Kidney (tissue), 13 donors: ENCODE measurements at regions not wholly inside any gene's neighbourhood (a gene's known extent, or its start where the extent isn't known, plus 50 kb on each side); places are given as distances from the start of the nearest gene placed in this dataset.
A peak's percentile ranks its signal among the peaks of the same experiment; 100 is the strongest.

ENCODE experiments used
- DNase-seq, 5 donors: peaks; one replicate each; pipeline ENCODE4 v3.0.0-alpha.2; 2013 to 2020
- FAIRE-seq: peaks from 2 replicates; lab custom pipeline; 2012; peaks lifted over from hg19 to GRCh38; lab: Jason Lieb, UNC
- H3K27ac ChIP-seq, 2 donors: one replicate each; pipeline ENCODE4 v1.7.0; 2013; ENCODE audit warnings: low read depth in 2 of 2, low read length in 2 of 2, inconsistent platforms in 1 of 2
- H3K27me3 ChIP-seq: one replicate; pipeline ENCODE4 v1.7.1; 2013; ENCODE audit warnings: low read length, inconsistent platforms; ENCODE audit not compliant: control insufficient read depth, insufficient read depth
- H3K36me3 ChIP-seq, 3 donors: one replicate each; pipeline versions ENCODE4 v1.7.0 to v1.7.1; 2013; ENCODE audit warnings: low read length in 3 of 3, control low read depth in 1 of 3, inconsistent platforms in 1 of 3; ENCODE audit not compliant: insufficient read depth in 3 of 3, control insufficient read depth in 2 of 3
- H3K4me1 ChIP-seq, 3 donors: one replicate each; pipeline versions ENCODE4 v1.7.0 to v1.7.1; 2013; ENCODE audit warnings: low read length in 3 of 3, inconsistent platforms in 1 of 3, low read depth in 1 of 3; ENCODE audit not compliant: control insufficient read depth in 2 of 3, insufficient read depth in 2 of 3
- H3K4me3 ChIP-seq, 3 donors: one replicate each; pipeline versions ENCODE4 v1.7.0 to v1.8.1; 2013; ENCODE audit warnings: low read length in 3 of 3, control low read depth in 1 of 3, inconsistent platforms in 1 of 3
- H3K9ac ChIP-seq, 3 donors: one replicate each; pipeline versions ENCODE4 v1.7.0 to v1.7.1; 2013; ENCODE audit warnings: low read length in 3 of 3, control low read depth in 1 of 3, inconsistent platforms in 1 of 3
- H3K9me3 ChIP-seq, 3 donors: one replicate each; pipeline versions ENCODE4 v1.7.0 to v1.7.1; 2013; ENCODE audit warnings: low read length in 3 of 3, control low read depth in 1 of 3, inconsistent platforms in 1 of 3; ENCODE audit not compliant: control insufficient read depth in 2 of 3, insufficient read depth in 1 of 3
- CTCF ChIP-seq: IDR thresholded peaks from 3 replicates; pipeline ENCODE4 v1.5.1; 2012; ENCODE audit warnings: mild to moderate bottlenecking, moderate library complexity, borderline replicate concordance; ENCODE audit not compliant: insufficient read depth; ENCODE audit errors: extremely low read depth
- intact Hi-C: fragments of 100-400 bp; cut with DNase I; formaldehyde crosslinking; loops from one replicate; pipeline ENCODE4 v1.11.1; 2022
- donor health status: control.
- donor health status: control.
- donor health status: control.
- donor health status: control.
- donor health status: control.
- donor health status: DM: yes; HTN: yes; CAD: no.
- donor health status: Normal renal cell carcinoma (clear cell type).

- intact Hi-C loops = no loop called here
- Histone ChIP-seq H3K9me3 (no peaks in the 10 kb centered on the region), H3K9ac (no peak overlapping the region), H3K36me3 (no peaks in the 10 kb centered on the region), H3K27ac (no peak overlapping the region), H3K4me1 (no peaks in the 10 kb centered on the region), H3K4me3 (no peak overlapping the region), H3K27me3 (no peaks in the 10 kb centered on the region)
- TF ChIP-seq CTCF = no peak
- FAIRE-seq = no peak
- no peak for DNase-seq
These were observed 679.4 kb upstream of the KIRREL3 start for GRCh38 chr11:127679816-127680545.

- H3K4me3 ChIP-seq = no peak overlapping the region
- DNase-seq (no peak), FAIRE-seq (no peak)
- no peak overlapping the region for H3K27ac ChIP-seq
- TF ChIP-seq CTCF = no peak
- intact Hi-C loops = no loop called here
- no peaks in the 10 kb centered on the region for H3K27me3 ChIP-seq
- H3K36me3 ChIP-seq = no peaks in the 10 kb centered on the region
- H3K4me1 ChIP-seq = no peaks in the 10 kb centered on the region
- no peak overlapping the region for H3K9ac ChIP-seq
- no peaks in the 10 kb centered on the region for H3K9me3 ChIP-seq
These were observed 678.1 kb upstream of the KIRREL3 start for GRCh38 chr11:127678631-127679030.

- Histone ChIP-seq H3K9me3 (no peaks in the 10 kb centered on the region), H3K4me1 (no peaks in the 10 kb centered on the region), H3K9ac (no peak overlapping the region), H3K36me3 (no peaks in the 10 kb centered on the region), H3K27me3 (no peaks in the 10 kb centered on the region), H3K4me3 (no peak overlapping the region), H3K27ac (no peak overlapping the region)
- intact Hi-C loops = no loop called here
- no peak for FAIRE-seq
- peak in 1 of 5 donors; percentile 34 for DNase-seq
- no peak for TF ChIP-seq CTCF
These were observed 677.3 kb upstream of the KIRREL3 start for GRCh38 chr11:127677660-127678425.
